Sciatic nerve (tissue), 2 donors: ENCODE measurements at regions not wholly inside any gene's neighbourhood (a gene's known extent, or its start where the extent isn't known, plus 50 kb on each side); places are given as distances from the start of the nearest gene placed in this dataset.
"Not testable (repeated sequence)": the region's sequence is repeated elsewhere in the genome, so short reads cannot be mapped to it uniquely, and the experiment has no call there.

Source experiments
- ATAC-seq: fragments of 200-7000 bp; cut with Tn5 transposase; one replicate; pipeline ENCODE4 v1.9.1; 2020; ENCODE audit warnings: mild to moderate bottlenecking, moderate library complexity
- DNase-seq: peaks from one replicate; pipeline ENCODE4 v3.0.0-alpha.2; 2020; ENCODE audit warnings: low spot score
- intact Hi-C: fragments of 100-400 bp; cut with DNase I; formaldehyde crosslinking; loops from one replicate; pipeline ENCODE4 v1.14.2; 2022
- donor health status: DM: no; HTN: no; CAD: no.
- donor health status: DM: no; HTN: no; CAD: no.

GRCh38 chr4:134505511-134505910 lies 303.9 kb upstream of the PABPC4L start:
- intact Hi-C loops, result no loop called here
- DNase-seq (no peak), ATAC-seq (no peak)

GRCh38 chr4:134501973-134502643 lies 300.5 kb upstream of the PABPC4L start:
- ATAC-seq (no peak), DNase-seq (no peak)
- intact Hi-C loops, result no loop called here

GRCh38 chr4:134501488-134501887 lies 299.9 kb upstream of the PABPC4L start:
- DNase-seq, intact Hi-C loops, ATAC-seq: not testable (repeated sequence)

- DNase-seq, result no peak
- intact Hi-C loops, result no loop called here
- no peak for ATAC-seq
Observed at GRCh38 chr4:134499074-134499473, 297.5 kb upstream of the PABPC4L start.

GRCh38 chr4:134490863-134491262 lies 289.3 kb upstream of the PABPC4L start:
- DNase-seq (no peak), ATAC-seq (no peak)
- intact Hi-C loops, result no loop called here

GRCh38 chr4:134483514-134483913 lies 281.9 kb upstream of the PABPC4L start:
- DNase-seq, ATAC-seq, intact Hi-C loops: not testable (repeated sequence)

GRCh38 chr4:134471569-134471968 lies 270.0 kb upstream of the PABPC4L start:
- intact Hi-C loops, result no loop called here
- no peak for DNase-seq
- no peak for ATAC-seq

GRCh38 chr4:134470544-134470943 lies 269.0 kb upstream of the PABPC4L start:
- intact Hi-C loops, result no loop called here
- ATAC-seq, result no peak
- no peak for DNase-seq

GRCh38 chr4:134465417-134465816 lies 263.8 kb upstream of the PABPC4L start:
- no peak for ATAC-seq

GRCh38 chr4:134463771-134464170 lies 262.2 kb upstream of the PABPC4L start:
- DNase-seq (no peak), ATAC-seq (no peak)
- intact Hi-C loops, result no loop called here

More at GRCh38 chr4:134465417-134465816, 263.8 kb upstream of the PABPC4L start:
- intact Hi-C loops, result no loop called here
- no peak for DNase-seq

GRCh38 chr4:134426821-134427220 lies 225.2 kb upstream of the PABPC4L start:
- DNase-seq, result no peak
- no peak for ATAC-seq
- intact Hi-C loops, result no loop called here

- no peak for DNase-seq
- ATAC-seq, result no peak
- intact Hi-C loops, result no loop called here
Observed at GRCh38 chr4:134425756-134426155, 224.2 kb upstream of the PABPC4L start.

GRCh38 chr4:134422776-134423175 lies 221.2 kb upstream of the PABPC4L start:
- ATAC-seq (no peak), DNase-seq (no peak)
- intact Hi-C loops, result no loop called here

- ATAC-seq (no peak), DNase-seq (no peak)
- intact Hi-C loops, result no loop called here
Observed at GRCh38 chr4:134421734-134422133, 220.1 kb upstream of the PABPC4L start.

GRCh38 chr4:134408897-134409296 lies 207.3 kb upstream of the PABPC4L start:
- ATAC-seq (no peak), DNase-seq (no peak)
- intact Hi-C loops, result no loop called here

- DNase-seq (no peak), ATAC-seq (no peak)
- intact Hi-C loops, result no loop called here
Observed at GRCh38 chr4:134401798-134402197, 200.2 kb upstream of the PABPC4L start.

GRCh38 chr4:134393592-134393991 lies 192.0 kb upstream of the PABPC4L start:
- intact Hi-C loops, result no loop called here
- DNase-seq, result no peak

GRCh38 chr4:134390319-134390718 lies 188.7 kb upstream of the PABPC4L start:
- ATAC-seq (no peak), DNase-seq (no peak)
- intact Hi-C loops, result no loop called here

More at GRCh38 chr4:134393592-134393991, 192.0 kb upstream of the PABPC4L start:
- no peak for ATAC-seq

- intact Hi-C loops, result no loop called here
- ATAC-seq (no peak), DNase-seq (no peak)
Observed at GRCh38 chr4:134388351-134388750, 186.8 kb upstream of the PABPC4L start.

- DNase-seq, result no peak
- intact Hi-C loops, result no loop called here
- ATAC-seq, result no peak
Observed at GRCh38 chr4:134382478-134383227, 181.1 kb upstream of the PABPC4L start.

GRCh38 chr4:134375775-134376174 lies 174.2 kb upstream of the PABPC4L start:
- DNase-seq (no peak), ATAC-seq (no peak)
- intact Hi-C loops, result no loop called here
